GM23338 (cell line): ENCODE measurements at regions not wholly inside any gene's neighbourhood (a gene's known extent, or its start where the extent isn't known, plus 50 kb on each side); places are given as distances from the start of the nearest gene placed in this dataset.

ENCODE experiments used
- ATAC-seq: fragments of 200-7000 bp; cut with Tn5 transposase; 3 replicates; pipeline ENCODE4 v1.9.1; 2020
- DNase-seq: peaks from one replicate; pipeline ENCODE4 v3.0.0-alpha.2; 2015; ENCODE audit warnings: low spot score
- H2AFZ ChIP-seq: fragments of 200-600 bp; sonication (generic); 2 replicates; pipeline ENCODE4 v1.8.0; 2016; ENCODE audit warnings: antibody characterized with exemption, mild to moderate bottlenecking, moderate library complexity
- H3F3A ChIP-seq: fragments of 200-600 bp; sonication (generic); replicated peaks from 2 replicates; pipeline ENCODE4 v1.8.0; 2017; ENCODE audit warnings: antibody characterized with exemption, mixed run types, low read depth
- H3K27ac ChIP-seq: fragments of 200-600 bp; sonication (generic); 2 replicates; pipeline ENCODE4 v1.6.1; 2016; ENCODE audit warnings: low read depth
- H3K27me3 ChIP-seq: fragments of 200-600 bp; sonication (generic); 2 replicates; pipeline ENCODE4 v1.8.0; 2016; ENCODE audit warnings: mild to moderate bottlenecking, mixed run types, moderate library complexity; ENCODE audit not compliant: insufficient read depth
- H3K36me3 ChIP-seq: fragments of 200-600 bp; sonication (generic); 2 replicates; pipeline ENCODE4 v1.8.0; 2016; ENCODE audit warnings: mild to moderate bottlenecking; ENCODE audit not compliant: insufficient read depth
- H3K4me1 ChIP-seq: fragments of 200-600 bp; sonication (generic); 2 replicates; pipeline ENCODE4 v1.8.0; 2016; ENCODE audit warnings: mild to moderate bottlenecking, moderate library complexity; ENCODE audit not compliant: insufficient read depth
- H3K4me2 ChIP-seq: fragments of 200-600 bp; sonication (generic); 2 replicates; pipeline ENCODE4 v1.7.1; 2017; ENCODE audit warnings: mixed run types
- H3K4me3 ChIP-seq: fragments of 200-600 bp; sonication (generic); 2 replicates; pipeline ENCODE4 v1.6.1; 2016; ENCODE audit warnings: mixed run types
- H3K79me2 ChIP-seq: fragments of 200-600 bp; sonication (generic); replicated peaks from 2 replicates; pipeline ENCODE4 v1.8.0; 2017; ENCODE audit warnings: mild to moderate bottlenecking; ENCODE audit not compliant: insufficient read depth
- H3K9me2 ChIP-seq: fragments of 200-600 bp; sonication (generic); 2 replicates; pipeline ENCODE4 v1.8.0; 2017; ENCODE audit not compliant: insufficient read depth
- H4K20me1 ChIP-seq: fragments of 200-600 bp; sonication (generic); replicated peaks from 2 replicates; pipeline ENCODE4 v1.8.0; 2017; ENCODE audit warnings: mild to moderate bottlenecking; ENCODE audit not compliant: insufficient read depth
- H3K27ac Mint-ChIP-seq: 2 replicates; pipeline ENCODE4 v1.8.0; 2020; ENCODE audit warnings: inconsistent platforms, mild to moderate bottlenecking, moderate library complexity, mixed read lengths
- H3K27me3 Mint-ChIP-seq: 3 replicates; pipeline ENCODE4 v1.8.0; 2022; ENCODE audit warnings: low read depth, mild to moderate bottlenecking, moderate library complexity, mixed read lengths, inconsistent platforms; ENCODE audit not compliant: insufficient read depth, poor library complexity
- H3K36me3 Mint-ChIP-seq: 3 replicates; pipeline ENCODE4 v1.8.0; 2021; ENCODE audit warnings: low read depth, mild to moderate bottlenecking, inconsistent platforms, moderate library complexity, mixed read lengths
- H3K4me1 Mint-ChIP-seq: 3 replicates; pipeline ENCODE4 v1.8.0; 2020; ENCODE audit warnings: mild to moderate bottlenecking, inconsistent platforms, mixed read lengths
- H3K4me3 Mint-ChIP-seq: 3 replicates; pipeline ENCODE4 v1.8.0; 2021; ENCODE audit warnings: moderate library complexity, mild to moderate bottlenecking, inconsistent platforms, mixed read lengths
- H3K9me3 Mint-ChIP-seq: 3 replicates; pipeline ENCODE4 v1.8.0; 2020; ENCODE audit warnings: moderate library complexity, mild to moderate bottlenecking, inconsistent platforms, mixed read lengths
- CREB1 ChIP-seq: fragments of 250-450 bp; sonication (Bioruptor Pico); IDR thresholded peaks from 2 replicates; pipeline ENCODE4 v1.5.0; 2020; ENCODE audit warnings: low read depth, mild to moderate bottlenecking, moderate library complexity
- CTCF ChIP-seq, 2 experiments: fragments of 200-600 bp in 1 of 2; sonication (generic) in 1 of 2; conservative IDR thresholded peaks; 2 replicates each; pipeline versions ENCODE4 v1.5.1 to v1.6.1; 2016 to 2017; ENCODE audit warnings: antibody characterized with exemption in 2 of 2, low read depth in 2 of 2, mild to moderate bottlenecking in 2 of 2, moderate library complexity in 1 of 2
- ETS1 ChIP-seq: IDR thresholded peaks from 2 replicates; pipeline ENCODE4 v1.6.1; 2016; ENCODE audit warnings: antibody characterized with exemption
- EZH2 ChIP-seq: fragments of 200-600 bp; sonication (generic); IDR thresholded peaks from one replicate; pipeline ENCODE4 v1.8.0; 2017; ENCODE audit warnings: antibody characterized with exemption, mild to moderate bottlenecking, low read depth; ENCODE audit not compliant: unreplicated experiment
- EZH2phosphoT487 ChIP-seq: fragments of 200-600 bp; sonication (generic); IDR thresholded peaks from one replicate; pipeline ENCODE4 v1.8.1; 2018; ENCODE audit warnings: antibody characterized with exemption; ENCODE audit not compliant: unreplicated experiment
- JUNB ChIP-seq: IDR thresholded peaks from one replicate; pipeline ENCODE4 v1.6.1; 2016; ENCODE audit warnings: antibody characterized with exemption; ENCODE audit not compliant: unreplicated experiment
- NANOG ChIP-seq: IDR thresholded peaks from 2 replicates; pipeline ENCODE4 v1.6.1; 2016; ENCODE audit warnings: antibody characterized with exemption, borderline replicate concordance
- REST ChIP-seq: IDR thresholded peaks from one replicate; pipeline ENCODE4 v1.6.1; 2018; ENCODE audit warnings: antibody characterized with exemption; ENCODE audit not compliant: unreplicated experiment
- ZNF114 ChIP-seq: fragments of 250-450 bp; sonication (Bioruptor Pico); IDR thresholded peaks from 2 replicates; pipeline ENCODE4 v1.5.0; 2020; ENCODE audit warnings: mild to moderate bottlenecking, moderate library complexity
- ZNF331 ChIP-seq: fragments of 250-450 bp; sonication (Bioruptor Pico); IDR thresholded peaks from 2 replicates; pipeline ENCODE4 v1.5.0; 2020; ENCODE audit warnings: low read depth, mild to moderate bottlenecking, moderate library complexity
- ZNF462 ChIP-seq: fragments of 250-450 bp; sonication (Bioruptor Pico); IDR thresholded peaks from 2 replicates; pipeline ENCODE4 v1.5.0; 2020; ENCODE audit warnings: mild to moderate bottlenecking, moderate library complexity

GRCh38 chr16:72474501-72475123, 302.7 kb upstream of the PMFBP1 start (continued):
- TF ChIP-seq ETS1, result no peak

GRCh38 chr16:72473631-72474030, 301.7 kb upstream of the PMFBP1 start:
- Histone ChIP-seq H3F3A (no peaks in the 10 kb centered on the region), H3K27me3 (no peaks in the 10 kb centered on the region), H3K4me1 (0 out of 2 replicates have a peak, but pooled peaks cover 3% of the 10 kb centered on the region), H3K4me2 (no peak overlapping the region), H2AFZ (no peak overlapping the region), H3K36me3 (no peaks in the 10 kb centered on the region), H3K9me2 (no peaks in the 10 kb centered on the region), H3K79me2 (no peaks in the 10 kb centered on the region), H3K27ac (no peak overlapping the region), H4K20me1 (no peaks in the 10 kb centered on the region), H3K4me3 (no peak overlapping the region)
- H3K4me3 Mint-ChIP-seq, result no peak overlapping the region
- no peaks in the 10 kb centered on the region for H3K27me3 Mint-ChIP-seq
- peaks cover 4% of the 10 kb centered on the region for H3K4me1 Mint-ChIP-seq
- no peaks in the 10 kb centered on the region for H3K9me3 Mint-ChIP-seq
- no peak overlapping the region for H3K27ac Mint-ChIP-seq
- no peak for DNase-seq
- ATAC-seq, result no peak
- no peaks in the 10 kb centered on the region for H3K36me3 Mint-ChIP-seq
- TF ChIP-seq NANOG (no peak), CTCF (conservative IDR thresholded peaks at IDR 0.05; ENCODE audit: low read depth in 2 of 2) (no peak), ZNF114 (CRISPR knock-in tag) (no peak), ETS1 (no peak), ZNF331 (CRISPR knock-in tag) (no peak), REST (no peak), JUNB (no peak), EZH2phosphoT487 (no peak), CREB1 (CRISPR knock-in tag) (no peak), ZNF462 (CRISPR knock-in tag) (no peak), EZH2 (no peak)
